Kasumi-1 (cell line): ENCODE measurements at regions not wholly inside any gene's neighbourhood (a gene's known extent, or its start where the extent isn't known, plus 50 kb on each side); places are given as distances from the start of the nearest gene placed in this dataset.

Experiments
- DNase-seq, 2 experiments: peaks; one replicate each; lab custom pipeline; 2025; lab: John Stamatoyannopoulos, UW

DNA sequence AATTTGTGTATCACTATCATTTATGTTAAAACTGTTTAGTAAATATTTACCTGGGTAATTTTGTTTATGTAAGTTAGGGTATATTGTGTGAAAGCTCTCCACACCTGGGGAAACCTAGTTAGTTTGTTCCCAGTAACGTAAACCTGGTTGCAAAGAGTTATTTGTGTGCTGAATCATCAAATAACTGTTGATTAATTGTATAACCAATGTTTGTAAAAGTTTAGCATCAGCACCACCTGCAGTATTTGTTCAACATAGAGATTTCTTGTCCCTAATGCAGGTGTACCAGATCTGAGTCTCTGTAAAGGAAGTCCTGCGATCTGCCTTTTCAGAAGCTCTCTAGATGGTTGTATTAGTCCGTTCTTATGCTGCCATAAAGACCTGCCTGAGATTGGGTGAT is 440.4 kb downstream of the COL12A1 start:
- no peak for DNase-seq

DNA sequence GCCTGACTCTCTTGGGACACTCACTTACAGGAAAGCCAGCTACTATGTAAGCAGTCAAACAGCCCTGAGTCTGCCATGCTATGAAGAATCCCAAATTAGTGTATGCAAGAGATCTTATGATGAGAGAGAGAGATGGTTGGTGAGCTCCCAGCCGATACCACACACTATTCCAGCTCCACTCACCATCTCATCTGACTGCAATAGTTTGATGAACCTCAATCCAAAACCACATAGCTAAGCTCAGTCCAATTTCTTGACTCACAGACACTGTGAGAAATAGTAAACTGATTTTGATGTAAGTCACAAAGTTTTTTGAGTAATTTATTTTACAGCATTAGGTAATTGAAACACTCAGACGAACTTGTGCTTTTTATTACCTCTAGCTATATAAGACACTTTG is 441.4 kb downstream of the COL12A1 start:
- DNase-seq, result no peak

DNA sequence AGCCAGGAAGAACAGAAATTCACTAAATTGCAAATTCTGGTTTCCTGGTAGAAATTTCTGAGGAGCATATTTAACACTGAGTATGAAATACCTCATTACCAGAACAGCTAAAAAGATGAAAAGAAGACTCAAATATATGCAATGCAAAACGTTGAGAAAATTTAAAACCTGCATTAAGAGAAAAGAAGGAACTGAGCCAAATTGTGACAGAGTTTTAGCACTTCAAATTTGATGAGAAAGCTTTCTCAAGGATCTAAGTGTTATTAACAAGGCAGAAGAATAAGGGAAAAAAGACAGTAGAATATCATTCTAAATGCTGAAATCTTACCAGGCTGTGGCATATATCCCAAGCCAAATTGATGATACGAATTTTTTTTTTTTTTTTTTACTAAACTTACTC is 443.0 kb downstream of the COL12A1 start:
- no peak for DNase-seq

DNA sequence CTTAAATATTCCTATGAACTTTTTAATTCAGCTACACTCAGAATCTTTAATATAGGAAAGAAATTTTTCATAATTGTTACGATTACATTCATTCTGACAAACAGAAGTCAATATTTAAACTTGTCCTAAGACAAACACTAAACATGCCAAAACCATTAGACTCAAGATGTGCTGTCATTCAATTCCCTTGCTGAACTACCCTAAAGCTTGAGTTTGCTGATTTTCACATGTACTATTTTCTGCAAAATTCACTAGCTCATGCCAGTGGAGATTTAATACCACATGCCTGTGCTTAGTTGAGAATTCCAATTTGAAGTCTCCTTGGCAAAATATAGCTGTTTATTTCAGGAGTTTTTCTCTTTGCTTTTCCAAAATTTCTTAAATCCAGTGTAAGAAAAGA is 448.0 kb downstream of the COL12A1 start:
- no peak for DNase-seq

DNA sequence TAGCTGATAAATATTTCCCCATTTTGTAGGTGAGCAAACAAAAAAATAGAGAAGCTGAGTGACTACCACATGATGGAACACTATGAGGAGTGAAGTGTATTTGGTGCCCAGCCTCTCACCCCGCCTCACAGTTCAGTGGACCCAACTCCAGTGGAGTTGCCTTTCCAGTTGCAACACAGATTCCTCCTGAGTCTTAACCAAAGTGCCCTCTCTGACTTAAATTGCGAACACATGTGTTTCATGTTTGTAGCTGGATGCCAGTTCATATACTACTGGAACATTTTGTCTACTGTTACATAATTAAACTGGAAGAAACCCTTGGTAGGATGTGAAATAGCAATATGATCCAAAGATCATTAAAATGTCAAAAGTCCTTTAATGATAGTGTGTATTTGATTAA is 448.9 kb downstream of the COL12A1 start:
- no peak for DNase-seq

DNA sequence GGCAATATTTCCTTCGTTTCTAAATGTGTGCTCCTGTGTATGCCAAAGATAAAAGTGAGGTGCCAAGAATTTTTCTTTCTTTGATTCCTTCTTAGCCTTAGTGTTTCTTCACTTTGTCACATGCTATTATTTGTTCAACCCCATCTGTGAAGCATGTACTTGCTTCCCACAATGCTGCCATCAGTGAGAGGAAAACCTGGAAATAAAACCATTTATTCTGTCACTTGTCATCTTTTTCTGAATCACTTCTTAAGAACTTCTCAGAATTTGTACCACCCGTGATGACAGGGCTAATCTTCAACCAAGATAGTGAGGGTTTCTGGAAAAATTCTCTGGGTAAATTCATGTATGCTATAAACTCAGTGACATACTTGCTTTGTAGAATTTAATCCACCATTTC is 450.1 kb downstream of the COL12A1 start:
- no peak for DNase-seq

DNA sequence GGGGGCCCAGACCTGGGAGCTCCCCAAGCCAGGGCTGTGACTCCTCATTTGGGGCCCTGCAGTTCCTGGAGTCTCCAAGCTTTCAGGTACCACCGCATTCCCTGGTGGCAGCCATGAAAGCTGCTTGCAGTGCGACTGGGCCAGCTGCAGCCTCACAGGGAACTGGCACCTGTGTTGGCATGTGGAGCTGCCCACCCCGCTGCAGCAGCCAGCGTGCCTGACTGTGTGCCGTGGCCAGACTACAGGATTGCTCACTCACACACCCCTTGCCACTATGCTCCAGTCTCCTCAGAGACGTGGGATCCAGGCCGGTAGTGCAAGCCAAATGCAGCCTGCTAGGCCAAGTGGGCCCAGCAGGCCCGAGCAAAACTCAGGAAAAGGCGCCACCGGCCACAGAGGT is 450.7 kb downstream of the COL12A1 start:
- no peak for DNase-seq

DNA sequence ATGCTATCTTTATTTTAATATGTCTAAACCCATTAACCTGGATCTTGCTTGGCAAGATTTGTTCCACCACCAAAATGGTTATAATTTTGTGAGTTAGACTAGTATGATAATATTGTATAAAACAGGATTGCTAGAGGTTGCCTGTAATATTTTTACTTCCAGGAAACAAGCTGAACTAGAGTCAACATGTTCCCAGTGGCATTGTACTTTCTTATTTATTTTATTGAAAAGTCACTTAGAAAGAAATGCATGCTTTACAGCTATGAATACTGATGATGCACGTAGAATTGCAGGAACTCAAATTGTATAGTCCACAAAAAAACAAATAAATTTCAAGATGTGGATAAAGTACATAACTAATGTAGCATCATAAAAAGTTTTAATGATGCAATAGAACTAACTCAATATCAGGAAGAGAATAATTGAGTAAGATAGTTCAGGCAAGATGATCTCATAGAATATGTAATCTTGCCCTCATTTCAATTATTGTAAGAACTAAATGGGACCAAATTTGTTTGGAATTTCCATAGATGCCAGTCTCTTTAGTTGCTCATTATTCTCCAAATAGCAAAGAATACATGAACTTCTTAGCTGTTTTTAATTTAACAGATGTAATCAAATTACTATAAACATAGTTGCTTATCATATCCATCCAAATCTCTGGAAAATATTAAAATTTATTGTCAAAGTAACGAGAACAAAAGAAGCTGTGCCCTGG is 451.8 kb downstream of the COL12A1 start:
- DNase-seq, result no peak

DNA sequence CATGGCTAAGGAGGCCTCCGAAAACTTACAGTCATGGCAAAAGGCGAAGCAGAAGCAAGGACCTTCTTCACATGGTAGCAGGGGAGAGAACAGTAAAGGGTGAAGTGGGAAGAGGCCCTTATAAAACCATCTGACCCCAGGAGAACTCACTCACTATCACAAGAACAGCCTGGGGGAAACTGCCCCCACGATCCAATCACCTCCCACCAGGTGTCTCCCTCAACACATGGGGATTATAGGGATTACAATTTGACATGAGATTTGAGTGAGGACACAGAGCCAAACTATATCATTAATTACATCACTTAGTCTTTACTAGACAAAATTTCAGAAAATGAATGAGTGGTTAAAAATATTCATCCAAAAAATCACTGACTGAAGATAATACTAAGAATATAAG is 453.6 kb downstream of the COL12A1 start:
- DNase-seq, result no peak

DNA sequence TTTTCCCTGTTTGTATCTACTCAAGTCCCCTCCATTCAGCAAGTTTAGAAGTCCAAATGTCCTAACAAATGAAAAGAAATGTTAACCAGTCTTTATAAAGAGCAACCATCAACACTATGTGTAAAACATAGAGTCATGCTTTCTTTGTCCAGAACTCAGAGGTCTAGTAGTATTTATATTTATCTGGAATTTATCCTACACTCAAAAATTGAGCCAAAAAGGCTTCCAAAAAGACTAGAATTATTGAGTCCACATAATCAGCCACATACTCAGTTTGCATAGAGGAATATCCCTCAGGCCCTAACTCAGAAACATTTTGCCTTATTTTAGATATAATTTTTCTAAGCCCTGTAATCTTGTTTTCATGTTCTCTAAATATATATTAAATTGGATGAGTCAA is 455.0 kb downstream of the COL12A1 start:
- DNase-seq, result no peak

DNA sequence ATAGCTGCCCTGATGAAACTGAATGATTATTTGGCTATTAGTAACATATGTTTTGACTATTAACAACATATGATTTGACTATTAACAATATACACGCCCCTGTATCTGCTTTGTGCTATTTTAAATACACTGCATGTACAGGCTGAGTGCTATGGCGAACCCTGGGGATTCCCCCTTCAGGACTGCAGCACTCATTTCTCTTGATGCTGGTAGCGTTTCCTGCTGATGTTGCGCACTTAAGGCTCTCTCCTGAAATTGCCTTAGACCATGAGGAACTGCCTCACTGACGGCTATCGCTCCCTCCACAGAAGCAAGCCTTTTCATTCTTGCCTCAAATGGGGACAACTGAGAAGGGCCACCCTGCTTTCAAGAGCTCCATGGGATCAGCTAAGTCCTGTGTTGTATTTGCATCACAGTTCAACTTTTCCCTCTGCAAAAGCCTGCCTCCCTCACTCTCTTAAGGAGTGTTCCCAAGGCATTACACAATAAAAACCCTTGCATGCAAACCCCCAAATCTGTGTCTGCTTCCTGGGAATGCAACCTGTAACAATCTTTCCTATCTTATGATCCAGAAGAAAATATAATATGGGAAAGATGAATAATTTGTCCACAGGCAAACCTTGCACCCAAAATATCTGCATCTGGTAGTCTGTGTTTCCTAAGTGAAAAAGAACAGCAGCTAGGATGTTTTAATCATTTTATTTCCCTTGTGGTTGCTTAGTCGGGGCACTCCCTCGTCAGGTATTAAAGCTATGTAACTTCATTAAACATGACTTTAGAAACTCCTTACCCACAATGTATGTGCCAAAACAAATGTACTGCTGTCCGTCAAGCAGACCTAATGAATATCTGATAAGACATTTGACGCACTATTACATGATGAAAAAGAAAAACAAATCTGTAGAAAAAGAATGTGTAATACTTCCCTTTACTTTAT is 456.4 kb downstream of the COL12A1 start:
- no peak for DNase-seq

DNA sequence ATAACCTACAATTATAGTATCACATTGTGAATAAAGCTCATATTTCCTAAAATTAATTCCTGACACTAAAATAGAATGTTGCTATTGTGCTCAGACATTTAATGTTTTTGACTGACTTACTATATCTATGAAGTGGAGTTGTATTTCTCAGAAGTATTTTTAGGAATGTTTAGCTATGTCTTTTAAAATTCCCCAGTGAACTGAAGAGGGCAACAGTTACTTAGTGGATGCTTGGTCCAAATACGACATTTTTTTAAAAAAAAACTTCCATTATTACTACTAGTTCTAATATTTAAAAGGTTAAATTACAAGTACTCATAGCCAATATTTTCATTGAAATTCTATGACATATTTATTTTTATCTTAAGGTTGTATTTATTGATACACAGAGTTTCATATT is 460.2 kb downstream of the COL12A1 start:
- no peak for DNase-seq

DNA sequence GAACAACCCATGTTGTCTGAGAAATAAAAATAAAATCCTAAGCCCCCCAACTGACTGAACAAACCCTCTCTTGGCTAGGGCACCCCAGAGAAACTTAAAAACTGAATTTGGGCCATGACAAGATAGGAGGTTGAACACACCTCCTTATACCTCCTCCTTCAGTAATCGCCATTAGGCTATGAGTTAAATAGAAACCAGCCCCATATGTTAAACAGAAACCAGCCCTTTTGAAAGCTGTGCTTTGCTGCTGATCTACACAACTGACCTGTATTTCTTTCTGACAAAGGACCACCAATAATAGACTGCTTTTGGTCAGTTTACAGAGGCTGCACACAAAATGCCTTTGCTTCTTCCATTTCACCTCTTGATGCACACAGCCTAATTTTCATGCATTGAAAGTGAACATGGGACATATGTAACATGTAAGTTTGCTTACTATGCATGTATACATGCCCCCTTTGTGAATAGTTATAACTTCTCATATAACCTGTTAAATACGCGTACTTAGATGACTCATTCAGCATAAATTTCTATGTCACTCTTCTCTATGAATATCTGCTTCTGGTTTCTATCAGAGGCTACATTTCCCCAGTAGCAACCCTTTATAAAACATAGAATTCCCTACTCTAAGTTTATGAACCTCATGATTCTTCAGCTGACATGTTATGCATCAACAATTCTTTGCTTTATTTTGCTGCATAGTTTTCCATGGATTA is 462.9 kb downstream of the COL12A1 start:
- no peak for DNase-seq

DNA sequence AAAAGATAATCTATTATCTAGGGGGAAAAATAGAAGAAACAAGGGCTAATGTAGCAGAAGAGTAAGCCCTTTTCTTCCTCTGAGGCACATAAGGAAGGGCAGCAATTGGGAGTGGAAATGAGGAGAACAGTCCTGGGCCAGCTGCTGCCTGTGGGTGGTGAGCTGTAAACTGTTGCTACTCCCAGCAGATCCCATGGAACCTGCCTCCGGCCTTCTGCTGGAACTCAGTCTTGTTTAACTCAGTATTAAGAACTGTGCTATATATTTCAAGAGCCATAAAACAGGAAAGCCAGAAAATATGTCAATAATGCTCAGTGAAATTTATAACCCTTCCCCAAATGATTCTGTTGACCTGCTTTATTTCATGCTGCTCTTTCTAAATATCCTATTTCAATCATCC is 464.2 kb downstream of the COL12A1 start:
- no peak for DNase-seq

DNA sequence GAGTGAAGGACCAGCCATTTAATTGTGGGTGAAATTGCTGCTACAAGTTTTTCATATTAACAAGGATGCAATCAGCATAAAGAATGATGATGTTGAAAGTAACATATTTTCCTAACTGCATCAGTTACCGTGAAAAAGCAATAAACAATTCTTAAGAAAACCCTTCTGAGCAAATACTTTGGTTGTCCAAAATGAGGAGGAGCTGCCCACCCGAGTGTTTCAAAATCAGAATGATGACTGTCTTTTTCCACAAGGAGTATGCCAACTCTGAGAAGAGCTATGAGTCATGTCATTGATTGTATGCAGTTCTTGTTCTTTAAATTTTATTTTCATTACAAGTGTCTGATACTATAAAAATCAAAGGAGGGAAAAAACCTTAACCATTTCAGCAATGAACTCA is 470.5 kb downstream of the COL12A1 start:
- no peak for DNase-seq

DNA sequence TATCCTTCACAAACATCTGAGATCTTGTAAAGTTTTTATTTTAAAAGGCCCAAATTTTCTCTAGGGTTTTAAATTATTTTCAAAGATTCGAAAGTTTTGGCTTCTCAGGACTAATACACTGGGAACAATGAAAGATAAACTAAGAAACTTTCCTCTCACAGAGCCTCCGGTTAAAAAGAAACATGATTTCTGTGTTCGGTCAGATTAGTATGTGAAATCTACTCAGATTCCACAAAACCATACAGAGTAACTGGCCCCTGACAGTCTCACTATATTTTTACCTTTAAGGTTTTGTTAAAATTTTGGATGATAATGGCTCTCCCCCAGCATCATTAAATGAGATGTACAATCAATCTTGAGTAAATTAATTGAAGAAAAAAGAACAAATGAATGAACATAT is 471.0 kb downstream of the COL12A1 start:
- no peak for DNase-seq

DNA sequence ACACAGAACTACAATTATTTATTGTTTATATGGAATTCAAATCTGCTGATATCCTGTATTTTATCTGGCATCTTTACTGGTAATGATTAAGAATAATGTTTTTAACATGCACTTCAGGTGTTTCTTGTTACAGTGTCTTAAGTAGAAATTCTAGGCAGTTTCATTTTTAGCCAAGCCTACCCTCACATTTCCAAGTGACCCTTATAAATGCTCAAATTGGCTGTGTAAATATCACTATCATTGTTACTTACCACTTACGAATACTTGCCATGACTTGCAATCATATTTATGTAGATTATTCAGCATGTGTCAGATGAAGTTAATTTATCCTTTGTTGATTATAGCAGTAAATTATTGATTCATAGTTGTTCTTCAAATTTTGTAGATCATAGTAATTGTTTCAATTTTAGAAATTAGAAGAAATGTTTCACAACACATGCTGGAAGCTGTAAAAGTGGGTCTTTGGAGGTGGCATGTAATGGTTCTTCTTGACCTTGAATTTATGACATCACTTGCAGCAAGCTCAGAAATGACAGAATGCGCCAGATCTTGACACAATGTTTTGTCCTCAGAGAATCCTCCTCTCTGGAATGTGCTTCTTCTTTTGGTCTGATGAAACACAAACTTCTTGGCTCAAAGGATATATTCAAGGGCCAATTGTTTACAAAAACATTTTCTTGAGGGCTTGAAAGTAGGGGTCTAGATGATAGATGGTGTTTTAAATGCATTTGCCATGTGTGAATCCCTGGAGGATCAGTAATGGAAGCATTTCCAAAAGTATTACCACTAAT is 471.8 kb downstream of the COL12A1 start:
- no peak for DNase-seq

DNA sequence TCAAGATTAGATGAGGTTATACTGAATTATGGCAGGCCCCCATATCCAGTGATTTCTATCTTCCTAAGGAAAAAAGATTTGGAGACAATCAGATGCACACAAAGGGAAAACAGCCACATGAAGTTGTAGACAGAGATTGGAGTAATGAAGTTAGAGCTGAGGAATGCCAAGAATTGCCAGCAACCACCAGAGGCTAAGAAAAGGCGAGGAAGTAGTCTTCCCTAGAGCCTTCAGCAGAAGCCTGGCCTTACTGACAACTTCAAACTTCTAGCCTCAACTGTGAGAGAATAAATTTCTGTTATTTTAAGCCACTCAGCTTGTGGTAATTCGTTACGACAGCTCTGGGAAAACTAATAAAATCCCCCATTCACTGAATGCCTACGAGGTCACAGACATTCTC is 473.9 kb downstream of the COL12A1 start:
- DNase-seq, result no peak

DNA sequence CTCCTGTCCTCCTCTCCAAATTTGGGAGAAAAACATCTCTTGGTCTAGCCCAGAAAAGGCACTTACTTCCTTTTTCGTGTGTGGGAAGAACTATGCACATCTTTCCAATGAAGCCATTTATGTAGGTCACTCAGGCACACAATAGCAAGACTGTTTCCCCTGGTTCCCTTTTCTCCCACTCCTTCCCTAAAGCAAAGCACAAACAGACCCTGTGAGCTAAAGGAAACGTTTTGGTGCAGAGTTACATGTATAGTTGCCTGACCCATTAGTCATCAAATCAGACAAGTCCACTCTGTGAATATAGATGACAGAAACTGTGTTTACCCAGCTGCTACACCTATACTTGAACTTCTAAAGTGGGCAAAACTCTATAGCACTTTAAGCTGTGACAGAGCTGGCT is 474.6 kb downstream of the COL12A1 start:
- no peak for DNase-seq

DNA sequence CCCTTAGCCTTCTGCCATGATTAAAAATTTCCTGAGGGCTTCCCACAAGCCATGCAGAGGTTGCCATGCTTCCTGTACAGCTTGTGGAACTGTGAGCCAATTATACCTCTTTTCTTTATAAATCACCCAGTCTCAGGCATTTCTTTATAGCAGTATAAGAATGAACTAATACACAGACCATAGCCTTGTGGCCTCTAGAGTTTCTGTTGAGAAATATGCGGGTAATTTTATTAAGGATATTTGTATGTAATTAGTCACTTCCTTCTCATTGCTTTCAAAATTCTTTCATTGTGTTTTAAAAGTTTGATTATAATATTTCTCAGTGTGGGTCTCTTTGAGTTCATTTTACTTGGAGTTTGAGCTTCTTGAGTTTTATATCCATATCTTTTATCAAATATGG is 484.9 kb downstream of the COL12A1 start:
- no peak for DNase-seq

DNA sequence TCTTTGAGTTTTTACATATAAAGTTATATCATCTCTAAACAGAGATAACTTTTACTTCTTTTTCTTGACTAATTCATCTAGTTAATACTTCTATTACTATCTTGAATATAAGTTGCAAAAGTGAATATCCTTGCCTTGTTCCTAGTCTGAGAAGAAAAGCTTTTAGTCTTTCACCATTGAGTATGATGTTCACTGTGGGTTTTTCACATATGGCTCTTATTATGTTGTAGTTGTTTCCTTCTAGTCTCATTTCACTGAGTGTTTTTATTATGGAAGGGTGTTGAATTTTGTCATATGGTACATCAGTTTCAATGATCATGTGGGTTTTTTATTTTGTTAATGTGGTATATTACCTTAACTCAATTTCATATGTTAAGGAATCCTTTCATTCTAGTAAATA is 488.3 kb downstream of the COL12A1 start:
- no peak for DNase-seq
